Esophagus (tissue), 2 donors: ENCODE measurements at regions not wholly inside any gene's neighbourhood (a gene's known extent, or its start where the extent isn't known, plus 50 kb on each side); places are given as distances from the start of the nearest gene placed in this dataset.

Source experiments
- H3K27ac ChIP-seq, 2 donors: one replicate each; pipeline ENCODE4 v1.5.1; 2013; ENCODE audit warnings: low read depth in 2 of 2, mild to moderate bottlenecking in 2 of 2, inconsistent platforms in 1 of 2, low read length in 1 of 2, moderate library complexity in 1 of 2
- H3K27me3 ChIP-seq, 2 donors: one replicate each; pipeline ENCODE4 v1.6.1; 2013; ENCODE audit warnings: low read length in 2 of 2, control low read depth in 1 of 2, mild to moderate bottlenecking in 1 of 2; ENCODE audit not compliant: insufficient read depth in 2 of 2, control insufficient read depth in 1 of 2
- H3K36me3 ChIP-seq, 2 donors: one replicate each; pipeline ENCODE4 v1.6.1; 2013; ENCODE audit warnings: low read length in 1 of 2; ENCODE audit not compliant: control insufficient read depth in 2 of 2, insufficient read depth in 2 of 2
- H3K4me1 ChIP-seq, 2 donors: one replicate each; pipeline ENCODE4 v1.6.1; 2013; ENCODE audit warnings: low read length in 1 of 2; ENCODE audit not compliant: control insufficient read depth in 2 of 2, insufficient read depth in 2 of 2
- H3K4me3 ChIP-seq, 2 donors: one replicate each; pipeline ENCODE4 v1.5.1; 2013; ENCODE audit warnings: low read length in 2 of 2, mild to moderate bottlenecking in 2 of 2, low read depth in 1 of 2, moderate library complexity in 1 of 2
- H3K9me3 ChIP-seq, 2 donors: one replicate each; pipeline ENCODE4 v1.6.1; 2013; ENCODE audit warnings: mild to moderate bottlenecking in 2 of 2, low read depth in 1 of 2, low read length in 1 of 2, moderate library complexity in 1 of 2; ENCODE audit not compliant: control insufficient read depth in 2 of 2, insufficient read depth in 1 of 2
- WGBS, 2 donors: extraction: QIAGEN DNeasy Blood & Tissue Kit; methylation state at CpG; one replicate each; pipeline ENCODE4 v1.1.7; 2013; 5-methylcytosine and 5-hydroxymethylcytosine counted together
- donor health status: healthy with polysubstance abuse.
- donor health status: Bipolar disorder and iron deficiency.

GRCh38 chr2:9782197-9782719 lies 61.0 kb upstream of the TAF1B start:
- no peaks in the 10 kb centered on the region for H3K9me3 ChIP-seq
- H3K4me1 ChIP-seq = peaks cover 3 to 19% of the 10 kb centered on the region in 2 donors
- peak overlapping the region; percentile 56 to 91 for H3K27ac ChIP-seq
- no peaks in the 10 kb centered on the region for H3K36me3 ChIP-seq
- 32 to 35% methylated on average over 8 of the region's 8 CpGs for WGBS, 2 donors
- H3K27me3 ChIP-seq = no peaks in the 10 kb centered on the region
- no peak overlapping the region for H3K4me3 ChIP-seq

- 92 to 96% methylated on average over 10 of the region's 10 CpGs for WGBS, 2 donors
- H3K4me3 ChIP-seq = no peak overlapping the region
- no peaks in the 10 kb centered on the region for H3K9me3 ChIP-seq
- H3K4me1 ChIP-seq = no peaks in the 10 kb centered on the region
- no peak overlapping the region for H3K27ac ChIP-seq
- H3K27me3 ChIP-seq = no peaks in the 10 kb centered on the region
- H3K36me3 ChIP-seq = no peaks in the 10 kb centered on the region
Observed at GRCh38 chr2:9789371-9789770, 53.9 kb upstream of the TAF1B start.

GRCh38 chr2:9790702-9791225 lies 52.5 kb upstream of the TAF1B start:
- no peaks in the 10 kb centered on the region for H3K36me3 ChIP-seq
- H3K4me3 ChIP-seq = no peak overlapping the region
- no peak overlapping the region for H3K27ac ChIP-seq
- 94 to 96% methylated on average over 8 of the region's 8 CpGs for WGBS, 2 donors
- no peaks in the 10 kb centered on the region for H3K4me1 ChIP-seq
- H3K27me3 ChIP-seq = no peaks in the 10 kb centered on the region
- H3K9me3 ChIP-seq = no peaks in the 10 kb centered on the region

GRCh38 chr2:9791711-9792110 lies 51.6 kb upstream of the TAF1B start:
- 69 to 81% methylated on average over 4 of the region's 4 CpGs for WGBS, 2 donors
- no peak overlapping the region for H3K27ac ChIP-seq
- H3K4me3 ChIP-seq = no peak overlapping the region
- no peaks in the 10 kb centered on the region for H3K9me3 ChIP-seq
- H3K36me3 ChIP-seq = no peaks in the 10 kb centered on the region
- H3K27me3 ChIP-seq = no peaks in the 10 kb centered on the region
- H3K4me1 ChIP-seq = no peaks in the 10 kb centered on the region

- H3K4me1 ChIP-seq = peaks cover 0 to 11% of the 10 kb centered on the region in 2 donors
- no peaks in the 10 kb centered on the region for H3K36me3 ChIP-seq
- no peaks in the 10 kb centered on the region for H3K27me3 ChIP-seq
- H3K27ac ChIP-seq = no peak overlapping the region
- no peak overlapping the region for H3K4me3 ChIP-seq
- 81 to 84% methylated on average over 13 of the region's 13 CpGs for WGBS, 2 donors
- no peaks in the 10 kb centered on the region for H3K9me3 ChIP-seq
Observed at GRCh38 chr2:9793156-9793917, 49.9 kb upstream of the TAF1B start.
